ENCODE measurements at regions not wholly inside any gene's neighbourhood (a gene's known extent, or its start where the extent isn't known, plus 50 kb on each side); places are given as distances from the start of the nearest gene placed in this dataset.

GRCh38 chr14:89743828-89744227 lies 210.7 kb downstream of the EFCAB11 start:
- Histone ChIP-seq H3K27ac (replicated peaks) (no peak overlapping the region), H3K4me3 (replicated peaks; ENCODE audit: insufficient read depth, low read length) (no peak overlapping the region), H3K27me3 (ENCODE audit: insufficient read depth, poor library complexity, severe bottlenecking) (no peaks in the 10 kb centered on the region)
- no peak for DNase-seq (ENCODE audit: low read depth in 1 of 2, low spot score in 1 of 2)
- TF ChIP-seq CTCF (IDR thresholded peaks at IDR 0.05; ENCODE audit: insufficient read depth, low read length) (no peak), POLR2AphosphoS5 (IDR thresholded peaks at IDR 0.05; ENCODE audit: low read depth) (no peak), GABPA (IDR thresholded peaks at IDR 0.05; ENCODE audit: low read depth) (no peak), REST (IDR thresholded peaks at IDR 0.05; ENCODE audit: insufficient replicate concordance, low read depth) (no peak), SPI1 (IDR thresholded peaks at IDR 0.05; ENCODE audit: borderline replicate concordance, low read depth) (no peak)

GRCh38 chr14:89740241-89740640 lies 214.3 kb downstream of the EFCAB11 start:
- DNase-seq (ENCODE audit: low read depth in 1 of 2, low spot score in 1 of 2) = no peak
- H3K4me3 ChIP-seq (replicated peaks; ENCODE audit: insufficient read depth, low read length) = no peak overlapping the region
- no peak overlapping the region for H3K27ac ChIP-seq (replicated peaks)
- TF ChIP-seq POLR2AphosphoS5 (IDR thresholded peaks at IDR 0.05; ENCODE audit: low read depth) (no peak), REST (IDR thresholded peaks at IDR 0.05; ENCODE audit: insufficient replicate concordance, low read depth) (no peak), GABPA (IDR thresholded peaks at IDR 0.05; ENCODE audit: low read depth) (no peak), SPI1 (IDR thresholded peaks at IDR 0.05; ENCODE audit: borderline replicate concordance, low read depth) (no peak), CTCF (IDR thresholded peaks at IDR 0.05; ENCODE audit: insufficient read depth, low read length) (no peak)
- H3K27me3 ChIP-seq (ENCODE audit: insufficient read depth, poor library complexity, severe bottlenecking) = no peaks in the 10 kb centered on the region

- no peak for DNase-seq (ENCODE audit: low read depth in 1 of 2, low spot score in 1 of 2)
- no peak overlapping the region for H3K4me3 ChIP-seq (replicated peaks; ENCODE audit: insufficient read depth, low read length)
- H3K27ac ChIP-seq (replicated peaks) = no peak overlapping the region
- no peak for TF ChIP-seq GABPA (IDR thresholded peaks at IDR 0.05; ENCODE audit: low read depth)
- TF ChIP-seq CTCF (IDR thresholded peaks at IDR 0.05; ENCODE audit: insufficient read depth, low read length) = no peak
- no peak for TF ChIP-seq REST (IDR thresholded peaks at IDR 0.05; ENCODE audit: insufficient replicate concordance, low read depth)
- TF ChIP-seq SPI1 (IDR thresholded peaks at IDR 0.05; ENCODE audit: borderline replicate concordance, low read depth) = no peak
- TF ChIP-seq POLR2AphosphoS5 (IDR thresholded peaks at IDR 0.05; ENCODE audit: low read depth) = no peak
- no peaks in the 10 kb centered on the region for H3K27me3 ChIP-seq (ENCODE audit: insufficient read depth, poor library complexity, severe bottlenecking)
Observed at GRCh38 chr14:89736881-89737280, 217.6 kb downstream of the EFCAB11 start.
